Liver (tissue), 2 donors: ENCODE measurements at regions not wholly inside any gene's neighbourhood (a gene's known extent, or its start where the extent isn't known, plus 50 kb on each side); places are given as distances from the start of the nearest gene placed in this dataset.

Experiments
- RAD21 ChIP-seq, 2 donors: IDR thresholded peaks; 2 replicates each; pipeline ENCODE4 v1.6.1; 2016; ENCODE audit warnings: antibody characterized with exemption in 2 of 2, mild to moderate bottlenecking in 2 of 2
- RXRA ChIP-seq, 2 donors: IDR thresholded peaks; 2 replicates each; pipeline ENCODE4 v1.6.1; 2017 to 2018; ENCODE audit warnings: antibody characterized with exemption in 2 of 2, mild to moderate bottlenecking in 1 of 2
- donor health status: healthy.

- TF ChIP-seq RXRA (IDR thresholded peaks at IDR 0.05) (no peak), RAD21 (IDR thresholded peaks at IDR 0.05) (no peak)
These were observed 130.6 kb upstream of the CDH7 start for GRCh38 chr18:65620076-65620696.
